ENCODE measurements at regions not wholly inside any gene's neighbourhood (a gene's known extent, or its start where the extent isn't known, plus 50 kb on each side); places are given as distances from the start of the nearest gene placed in this dataset.

DNA sequence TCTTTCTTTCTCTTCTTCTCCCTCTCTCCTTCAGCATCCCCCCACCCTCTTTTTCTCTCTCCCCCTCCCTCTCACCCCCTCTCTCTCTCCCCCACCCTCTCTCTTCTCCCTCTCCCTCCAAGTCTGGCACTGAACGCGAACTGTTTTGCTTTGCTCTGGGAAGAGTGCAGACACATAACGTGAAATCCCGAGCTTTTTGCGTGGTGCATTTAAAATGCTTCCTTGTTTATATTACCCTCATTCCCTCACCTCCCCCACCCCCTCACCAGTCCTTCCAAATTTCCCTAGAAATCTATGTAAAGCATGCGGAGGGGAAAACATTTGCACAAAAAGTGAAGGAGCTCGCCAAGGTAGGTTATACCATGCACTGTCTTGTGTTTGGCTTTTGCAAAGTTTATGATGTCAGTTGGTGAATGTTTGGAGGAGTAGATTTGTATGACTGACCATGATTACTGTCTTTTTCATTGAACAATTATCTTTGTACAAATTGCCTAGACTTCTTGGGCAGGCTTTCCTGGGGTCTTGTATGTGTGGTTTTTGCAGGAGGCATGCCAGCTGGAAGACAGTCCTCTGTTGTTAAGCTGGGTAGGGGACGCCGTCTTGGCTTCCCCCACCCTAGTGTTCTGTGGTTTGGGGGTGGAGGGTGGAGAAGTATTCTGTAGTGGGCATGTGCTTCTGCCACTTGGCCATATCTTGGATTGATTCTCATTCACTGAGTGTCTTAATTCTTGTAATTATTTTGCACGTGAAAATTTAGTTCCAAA lies 123.7 kb upstream of the HSD17B12 start:
- H3K4me3 ChIP-seq (ENCODE audit: low read length) = peak overlapping the region; percentile 6; the same call in 1 of the 2 replicates

DNA sequence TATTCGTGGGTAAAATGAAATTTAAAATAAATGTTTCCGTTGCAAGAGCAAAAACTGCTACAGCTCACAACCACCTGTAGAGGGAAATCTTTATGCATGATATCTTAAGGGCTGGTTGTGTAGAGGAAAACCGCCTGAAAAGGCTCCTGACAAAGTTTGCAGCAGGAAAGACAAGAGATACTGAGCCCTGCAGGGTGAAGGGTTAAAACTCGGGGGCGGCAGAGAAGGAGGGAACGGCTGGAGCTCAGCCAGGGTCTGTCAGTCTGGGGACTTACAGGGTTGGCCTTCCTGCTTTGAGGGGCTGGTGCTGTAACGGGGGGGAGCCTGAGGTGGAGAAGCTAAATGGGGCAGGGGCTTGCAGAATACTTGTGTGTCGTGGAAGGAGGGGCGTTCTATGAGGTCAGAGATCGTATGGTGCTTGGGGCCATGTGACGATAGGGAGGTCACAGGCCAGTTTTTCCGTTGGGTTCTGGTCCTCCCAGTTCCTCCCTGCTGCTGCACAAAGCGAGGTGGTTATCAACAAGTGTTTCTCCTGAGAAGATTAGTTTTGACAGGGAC lies 122.9 kb upstream of the HSD17B12 start:
- Histone ChIP-seq H3K36me3 (ENCODE audit: control insufficient read depth, insufficient read depth, low read length) (no peaks in the 10 kb centered on the region), H3K4me1 (ENCODE audit: control insufficient read depth, insufficient read depth, low read length) (peaks cover 9% of the 10 kb centered on the region), H3K27ac (ENCODE audit: low read length) (no peak overlapping the region), H3K9me3 (ENCODE audit: control insufficient read depth, insufficient read depth, low read length) (no peaks in the 10 kb centered on the region), H3K4me3 (ENCODE audit: low read length) (peak overlapping the region; percentile 1; the same call in 1 of the 2 replicates), H3K27me3 (ENCODE audit: control insufficient read depth, insufficient read depth, low read length) (no peaks in the 10 kb centered on the region; the same call in 1 of the 2 replicates)
- no CpG with 5 or more reads among the region's 13 CpGs for WGBS (ENCODE audit: insufficient coverage, insufficient read length)
- no peak for DNase-seq (ENCODE audit: low read depth, low spot score)

More for the DNA sequence above, 123.7 kb upstream of the HSD17B12 start:
- no CpG with 5 or more reads among the region's 10 CpGs for WGBS (ENCODE audit: insufficient coverage, insufficient read length)
- H3K27me3 ChIP-seq (ENCODE audit: control insufficient read depth, insufficient read depth, low read length) = no peaks in the 10 kb centered on the region; the same call in 1 of the 2 replicates
- H3K4me1 ChIP-seq (ENCODE audit: control insufficient read depth, insufficient read depth, low read length) = peaks cover 9% of the 10 kb centered on the region
- H3K36me3 ChIP-seq (ENCODE audit: control insufficient read depth, insufficient read depth, low read length) = no peaks in the 10 kb centered on the region
- H3K9me3 ChIP-seq (ENCODE audit: control insufficient read depth, insufficient read depth, low read length) = no peaks in the 10 kb centered on the region
- no peak overlapping the region for H3K27ac ChIP-seq (ENCODE audit: low read length)
- no peak for DNase-seq (ENCODE audit: low read depth, low spot score)

DNA sequence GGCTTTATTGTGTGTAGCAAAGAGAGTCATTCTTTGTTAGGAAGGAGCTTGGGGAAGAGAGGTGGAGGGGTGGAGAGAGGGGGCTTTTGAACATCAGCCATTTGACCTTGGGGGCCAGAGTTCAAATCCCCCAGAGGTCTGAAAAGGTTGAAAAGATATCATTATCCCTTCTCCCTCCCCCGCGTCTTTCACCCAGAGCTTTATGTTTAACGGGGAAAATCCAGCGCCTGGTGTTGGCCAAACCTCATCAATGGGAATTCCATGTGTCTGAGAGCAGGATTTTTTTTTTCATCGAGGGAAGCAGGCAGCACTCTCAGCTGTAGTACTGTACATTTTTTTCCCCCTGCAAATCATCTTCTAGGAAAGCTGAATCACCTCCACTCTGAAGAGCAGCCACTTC lies 122.4 kb upstream of the HSD17B12 start:
- Histone ChIP-seq H3K4me3 (ENCODE audit: low read length) (no peak overlapping the region), H3K27ac (ENCODE audit: low read length) (no peak overlapping the region), H3K9me3 (ENCODE audit: control insufficient read depth, insufficient read depth, low read length) (no peaks in the 10 kb centered on the region), H3K36me3 (ENCODE audit: control insufficient read depth, insufficient read depth, low read length) (no peaks in the 10 kb centered on the region), H3K4me1 (ENCODE audit: control insufficient read depth, insufficient read depth, low read length) (peaks cover 9% of the 10 kb centered on the region), H3K27me3 (ENCODE audit: control insufficient read depth, insufficient read depth, low read length) (no peaks in the 10 kb centered on the region; the same call in 1 of the 2 replicates)
- no peak for DNase-seq (ENCODE audit: low read depth, low spot score)
- no CpG with 5 or more reads among the region's 5 CpGs for WGBS (ENCODE audit: insufficient coverage, insufficient read length)

DNA sequence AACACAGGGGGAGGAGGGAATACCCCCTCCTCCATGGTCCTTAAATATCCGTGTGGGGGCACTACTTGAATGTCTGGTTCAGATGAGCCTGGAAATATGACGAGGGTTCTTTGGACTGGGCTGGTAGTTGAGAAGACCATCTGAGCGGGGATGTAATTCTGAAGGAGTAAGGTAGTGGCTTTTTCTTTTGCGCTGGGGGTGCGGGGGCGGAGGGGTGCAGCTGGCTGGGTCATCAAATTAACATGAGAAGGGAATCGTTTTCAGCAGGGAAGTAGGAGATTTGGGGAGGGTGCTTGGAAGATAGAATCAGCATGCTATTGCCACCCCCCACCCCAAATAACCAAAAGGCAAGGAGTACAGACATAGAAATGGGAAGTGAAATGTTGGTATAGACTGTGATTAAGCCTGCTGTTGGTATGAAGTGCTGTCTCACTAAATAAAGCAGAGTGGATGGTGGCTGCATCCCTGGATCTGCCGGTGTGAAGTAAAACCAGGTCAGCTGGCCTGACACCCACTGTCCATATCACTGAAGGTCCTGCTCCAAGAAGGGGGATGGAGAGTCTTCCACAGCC lies 121.9 kb upstream of the HSD17B12 start:
- no CpG with 5 or more reads among the region's 8 CpGs for WGBS (ENCODE audit: insufficient coverage, insufficient read length)
- no peaks in the 10 kb centered on the region; the same call in 1 of the 2 replicates for H3K27me3 ChIP-seq (ENCODE audit: control insufficient read depth, insufficient read depth, low read length)

DNA sequence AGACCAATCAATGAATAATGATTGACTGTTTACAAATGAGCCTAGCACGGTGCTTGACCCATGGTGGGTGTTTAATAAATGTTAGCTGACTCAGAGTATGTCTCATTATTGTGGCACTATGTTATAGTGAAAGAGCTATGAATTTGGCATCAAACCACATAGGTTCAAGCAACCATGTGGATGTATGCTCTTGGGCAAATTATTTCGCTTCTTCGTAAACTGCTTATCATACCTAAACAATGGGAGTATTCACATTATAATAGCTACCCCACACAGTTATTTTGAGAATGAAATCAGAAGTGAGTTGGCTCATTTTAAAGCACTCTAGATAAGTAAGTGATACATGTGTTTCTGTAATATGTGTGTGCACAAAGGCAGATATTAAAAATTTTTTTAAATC lies 118.7 kb upstream of the HSD17B12 start:
- H3K4me1 ChIP-seq (ENCODE audit: control insufficient read depth, insufficient read depth, low read length) = peaks cover 9% of the 10 kb centered on the region
- no peak overlapping the region for H3K4me3 ChIP-seq (ENCODE audit: low read length)
- H3K27me3 ChIP-seq (ENCODE audit: control insufficient read depth, insufficient read depth, low read length) = no peaks in the 10 kb centered on the region; the same call in 1 of the 2 replicates
- H3K27ac ChIP-seq (ENCODE audit: low read length) = no peak overlapping the region
- no peaks in the 10 kb centered on the region for H3K36me3 ChIP-seq (ENCODE audit: control insufficient read depth, insufficient read depth, low read length)
- no peak for DNase-seq (ENCODE audit: low read depth, low spot score)
- no peaks in the 10 kb centered on the region for H3K9me3 ChIP-seq (ENCODE audit: control insufficient read depth, insufficient read depth, low read length)
- WGBS (ENCODE audit: insufficient coverage, insufficient read length) = no CpG with 5 or more reads among the region's 3 CpGs

More for the DNA sequence above, 121.9 kb upstream of the HSD17B12 start:
- Histone ChIP-seq H3K27ac (ENCODE audit: low read length) (no peak overlapping the region), H3K4me1 (ENCODE audit: control insufficient read depth, insufficient read depth, low read length) (peaks cover 9% of the 10 kb centered on the region), H3K36me3 (ENCODE audit: control insufficient read depth, insufficient read depth, low read length) (no peaks in the 10 kb centered on the region), H3K4me3 (ENCODE audit: low read length) (no peak overlapping the region), H3K9me3 (ENCODE audit: control insufficient read depth, insufficient read depth, low read length) (no peaks in the 10 kb centered on the region)
- DNase-seq (ENCODE audit: low read depth, low spot score) = no peak

DNA sequence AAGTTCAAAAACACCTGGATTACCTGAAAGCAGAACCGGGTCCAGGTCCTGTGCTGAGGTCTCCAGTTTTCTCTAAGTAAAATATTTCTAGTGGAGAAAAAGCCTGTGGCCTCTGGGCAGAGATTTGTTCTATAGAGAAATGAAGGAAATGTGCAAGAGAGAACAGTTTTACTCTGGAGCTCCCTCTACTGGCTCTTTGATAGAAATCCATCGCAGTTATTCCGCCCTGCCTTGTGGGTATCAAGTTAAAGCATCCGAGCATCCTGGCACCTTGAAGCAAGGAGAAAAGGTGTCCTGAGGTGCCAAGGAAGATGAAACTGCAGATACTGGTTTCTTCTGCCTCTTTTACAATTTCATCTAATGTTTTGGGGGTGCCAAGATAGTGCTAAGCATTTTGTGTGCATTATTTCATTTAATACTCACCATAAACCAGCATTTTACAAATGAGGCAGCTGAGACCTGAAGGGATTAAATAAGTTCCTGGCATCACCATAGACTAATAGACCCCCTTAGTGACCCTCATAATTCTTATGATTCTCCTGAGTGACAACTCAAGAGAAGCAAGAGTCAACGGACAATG lies 113.1 kb upstream of the HSD17B12 start:
- no peak overlapping the region for H3K27ac ChIP-seq (ENCODE audit: low read length)
- H3K4me3 ChIP-seq (ENCODE audit: low read length) = no peak overlapping the region
- H3K27me3 ChIP-seq (ENCODE audit: control insufficient read depth, insufficient read depth, low read length) = peaks cover 1% of the 10 kb centered on the region; the same call in 1 of the 2 replicates
- DNase-seq (ENCODE audit: low read depth, low spot score) = no peak
- WGBS (ENCODE audit: insufficient coverage, insufficient read length) = no CpG with 5 or more reads among the region's 5 CpGs
- H3K9me3 ChIP-seq (ENCODE audit: control insufficient read depth, insufficient read depth, low read length) = no peaks in the 10 kb centered on the region
- H3K36me3 ChIP-seq (ENCODE audit: control insufficient read depth, insufficient read depth, low read length) = no peaks in the 10 kb centered on the region
- H3K4me1 ChIP-seq (ENCODE audit: control insufficient read depth, insufficient read depth, low read length) = no peaks in the 10 kb centered on the region

DNA sequence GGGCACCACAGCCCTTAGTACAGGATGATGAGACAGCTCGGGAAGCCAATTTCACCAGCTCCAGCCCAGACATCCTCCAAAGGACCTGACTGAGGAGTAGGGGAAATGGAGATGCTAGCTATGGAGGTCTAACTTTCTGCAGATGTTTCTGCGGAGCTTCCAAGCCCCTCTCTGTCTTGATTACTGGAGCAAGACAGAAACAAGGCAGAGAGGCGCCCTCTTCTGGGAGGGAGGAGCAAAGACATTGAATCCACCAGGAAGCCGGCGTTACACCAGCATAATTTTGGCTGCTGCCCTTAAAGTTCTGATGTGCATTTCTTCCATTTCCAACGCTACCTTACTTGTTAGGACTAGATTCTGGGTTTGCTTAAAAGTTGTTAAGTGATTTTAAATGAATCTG lies 107.3 kb upstream of the HSD17B12 start:
- peaks cover 48% of the 10 kb centered on the region for H3K27me3 ChIP-seq (ENCODE audit: control insufficient read depth, insufficient read depth, low read length)
- H3K9me3 ChIP-seq (ENCODE audit: control insufficient read depth, insufficient read depth, low read length) = no peaks in the 10 kb centered on the region
- WGBS (ENCODE audit: insufficient coverage, insufficient read length) = no CpG with 5 or more reads among the region's 6 CpGs
- H3K27ac ChIP-seq (ENCODE audit: low read length) = no peak overlapping the region
- peaks cover 1% of the 10 kb centered on the region; the same call in 1 of the 2 replicates for H3K4me1 ChIP-seq (ENCODE audit: control insufficient read depth, insufficient read depth, low read length)
- 0 out of 2 replicates have a peak, but pooled peaks cover 2% of the 10 kb centered on the region for H3K36me3 ChIP-seq (ENCODE audit: control insufficient read depth, insufficient read depth, low read length)
- no peak for DNase-seq (ENCODE audit: low read depth, low spot score)
- H3K4me3 ChIP-seq (ENCODE audit: low read length) = no peak overlapping the region

DNA sequence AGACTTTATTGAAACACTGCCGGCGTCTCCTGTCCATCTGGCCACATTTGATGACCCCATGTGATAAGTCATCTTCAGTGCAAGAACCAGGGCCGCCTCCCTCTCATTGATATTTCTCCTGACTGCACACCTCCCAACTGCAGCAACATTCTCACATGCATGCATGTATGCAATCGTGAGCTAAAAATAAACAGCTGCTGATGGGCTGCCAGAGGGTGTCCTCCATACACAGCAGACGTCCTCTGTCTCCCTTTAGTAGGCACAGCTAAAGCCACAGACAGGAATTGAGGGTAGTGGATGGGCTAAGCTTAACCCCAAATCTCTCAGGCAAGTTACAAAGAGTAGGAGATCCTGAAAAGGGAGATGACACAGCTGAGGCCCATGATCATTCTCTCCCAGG lies 106.7 kb upstream of the HSD17B12 start:
- no peak overlapping the region for H3K4me3 ChIP-seq (ENCODE audit: low read length)
- no peak for DNase-seq (ENCODE audit: low read depth, low spot score)
- no peak overlapping the region for H3K27ac ChIP-seq (ENCODE audit: low read length)
- WGBS (ENCODE audit: insufficient coverage, insufficient read length) = no CpG with 5 or more reads among the region's 5 CpGs
- H3K9me3 ChIP-seq (ENCODE audit: control insufficient read depth, insufficient read depth, low read length) = no peaks in the 10 kb centered on the region
- H3K27me3 ChIP-seq (ENCODE audit: control insufficient read depth, insufficient read depth, low read length) = peaks cover 54% of the 10 kb centered on the region
- H3K4me1 ChIP-seq (ENCODE audit: control insufficient read depth, insufficient read depth, low read length) = peaks cover 1% of the 10 kb centered on the region; the same call in 1 of the 2 replicates
- H3K36me3 ChIP-seq (ENCODE audit: control insufficient read depth, insufficient read depth, low read length) = 0 out of 2 replicates have a peak, but pooled peaks cover 2% of the 10 kb centered on the region

DNA sequence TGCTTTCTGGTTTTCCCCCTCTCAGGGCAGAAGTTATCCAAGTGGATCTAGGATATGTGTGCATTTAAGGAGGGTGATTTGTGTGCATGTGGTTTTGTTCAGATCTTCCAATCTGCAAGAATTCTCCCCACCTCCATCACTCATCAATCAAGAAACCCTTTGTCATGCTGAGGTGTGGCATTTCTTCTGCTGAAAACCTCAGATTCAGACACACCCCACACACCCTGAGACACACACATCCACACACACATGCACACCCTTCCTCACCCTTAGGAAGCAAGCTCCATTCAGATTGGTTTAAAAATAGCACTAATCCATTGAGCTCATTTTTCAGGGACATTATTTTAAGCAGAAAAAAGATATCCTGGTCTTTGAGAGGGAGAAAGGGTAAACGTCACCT lies 106.1 kb upstream of the HSD17B12 start:
- no CpG with 5 or more reads among the region's 1 CpG for WGBS (ENCODE audit: insufficient coverage, insufficient read length)
- DNase-seq (ENCODE audit: low read depth, low spot score) = no peak
- no peak overlapping the region for H3K27ac ChIP-seq (ENCODE audit: low read length)
- H3K4me1 ChIP-seq (ENCODE audit: control insufficient read depth, insufficient read depth, low read length) = peaks cover 1% of the 10 kb centered on the region; the same call in 1 of the 2 replicates
- H3K36me3 ChIP-seq (ENCODE audit: control insufficient read depth, insufficient read depth, low read length) = 0 out of 2 replicates have a peak, but pooled peaks cover 2% of the 10 kb centered on the region
- no peak overlapping the region for H3K4me3 ChIP-seq (ENCODE audit: low read length)
- peaks cover 54% of the 10 kb centered on the region for H3K27me3 ChIP-seq (ENCODE audit: control insufficient read depth, insufficient read depth, low read length)
- no peaks in the 10 kb centered on the region for H3K9me3 ChIP-seq (ENCODE audit: control insufficient read depth, insufficient read depth, low read length)
